Adrenal gland (tissue), 9 donors: ENCODE measurements at regions not wholly inside any gene's neighbourhood (a gene's known extent, or its start where the extent isn't known, plus 50 kb on each side); places are given as distances from the start of the nearest gene placed in this dataset.
"Not testable (repeated sequence)": the region's sequence is repeated elsewhere in the genome, so short reads cannot be mapped to it uniquely, and the experiment has no call there.

Source experiments
- DNase-seq, 7 donors: peaks; one replicate each; pipeline ENCODE4 v3.0.0-alpha.2; 2019 to 2020
- H3K27ac ChIP-seq, 5 donors: fragments of 200-600 bp; sonication (generic) in 4 of 5; 1 replicate in 3 of 5; 2 replicates in 2 of 5; pipeline versions ENCODE4 v1.5.1 to v1.8.0; 2016 to 2020; ENCODE audit warnings: mild to moderate bottlenecking in 1 of 5
- H3K27me3 ChIP-seq: fragments of 200-600 bp; 2 replicates; pipeline ENCODE4 v1.8.0; 2021
- H3K36me3 ChIP-seq, 2 donors: fragments of 200-600 bp; replicated peaks in 1 of 2; 1 replicate in 1 of 2; 2 replicates in 1 of 2; pipeline versions ENCODE4 v1.5.1 to v1.8.0; 2018 to 2022
- H3K4me1 ChIP-seq, 2 donors: fragments of 200-600 bp; replicated peaks in 1 of 2; 1 replicate in 1 of 2; 2 replicates in 1 of 2; pipeline versions ENCODE4 v1.5.1 to v1.8.0; 2018 to 2021
- H3K4me3 ChIP-seq, 4 donors: fragments of 200-600 bp; sonication (generic) in 3 of 4; one replicate each; pipeline ENCODE4 v1.5.1; 2016 to 2018
- H3K9me3 ChIP-seq, 3 donors: fragments of 200-600 bp; sonication (generic) in 1 of 3; replicated peaks in 1 of 3; 1 replicate in 2 of 3; 2 replicates in 1 of 3; pipeline versions ENCODE4 v1.5.1 to v1.8.0; 2016 to 2021
- CTCF ChIP-seq, 6 experiments: fragments of 450-650 bp in 4 of 6; fragments of 200-600 bp in 2 of 6; sonication (generic) in 1 of 6; IDR thresholded peaks; 1 replicate in 5 of 6; 2 replicates in 1 of 6; pipeline versions ENCODE4 v1.5.1 to v1.8.0; 2016 to 2021; ENCODE audit warnings: antibody characterized with exemption in 6 of 6, mild to moderate bottlenecking in 2 of 6, moderate library complexity in 1 of 6
- POLR2A ChIP-seq, 2 donors: fragments of 450-650 bp; IDR thresholded peaks; one replicate each; pipeline ENCODE4 v1.6.1; 2017; ENCODE audit warnings: antibody characterized with exemption in 2 of 2, mild to moderate bottlenecking in 2 of 2, moderate library complexity in 1 of 2
- WGBS, 4 donors: extraction: QIAGEN DNeasy Blood & Tissue Kit in 2 of 4; methylation state at CpG; one replicate each; pipeline versions ENCODE4 v1.1.5 to v1.1.7; 2013 to 2017; 5-methylcytosine and 5-hydroxymethylcytosine counted together
- intact Hi-C, 2 donors: fragments of 100-400 bp; cut with DNase I; formaldehyde crosslinking; loops; one replicate each; pipeline versions ENCODE4 v1.14.1 to v1.15.0; 2022 to 2023
- donor health status: healthy with polysubstance abuse.
- donor health status: Bipolar disorder and iron deficiency.
- donor health status: DM: yes; HTN: yes; CAD: no.
- donor health status: DM: no; HTN: no; CAD: no.
- donor health status: DM: no; HTN: no; CAD: no.

- 80 to 91% (median 88%) methylated on average over 1 of the region's 1 CpG for WGBS, 4 donors
- TF ChIP-seq CTCF (IDR thresholded peaks at IDR 0.05) = no peak
- no peak overlapping the region for H3K4me3 ChIP-seq
- DNase-seq = no peak
- no peaks in the 10 kb centered on the region for H3K4me1 ChIP-seq
- no peaks in the 10 kb centered on the region for H3K36me3 ChIP-seq
- no peaks in the 10 kb centered on the region for H3K27me3 ChIP-seq
- H3K27ac ChIP-seq = no peak overlapping the region
- intact Hi-C loops = no loop called here
- H3K9me3 ChIP-seq = no peaks in the 10 kb centered on the region
Observed at GRCh38 chr20:6339176-6339575, 216.3 kb upstream of the FERMT1 start.

GRCh38 chr20:6333110-6333509 lies 210.3 kb upstream of the FERMT1 start:
- 78 to 97% (median 85%) methylated on average over 4 to 5 of the region's 5 CpGs for WGBS, 4 donors
- no peaks in the 10 kb centered on the region for H3K9me3 ChIP-seq
- no peaks in the 10 kb centered on the region for H3K27me3 ChIP-seq
- no peak for DNase-seq
- intact Hi-C loops = no loop called here
- H3K27ac ChIP-seq = no peak overlapping the region
- no peak overlapping the region for H3K4me3 ChIP-seq
- H3K4me1 ChIP-seq = no peaks in the 10 kb centered on the region
- no peaks in the 10 kb centered on the region for H3K36me3 ChIP-seq
- TF ChIP-seq POLR2A (IDR thresholded peaks at IDR 0.05) = no peak

DNA sequence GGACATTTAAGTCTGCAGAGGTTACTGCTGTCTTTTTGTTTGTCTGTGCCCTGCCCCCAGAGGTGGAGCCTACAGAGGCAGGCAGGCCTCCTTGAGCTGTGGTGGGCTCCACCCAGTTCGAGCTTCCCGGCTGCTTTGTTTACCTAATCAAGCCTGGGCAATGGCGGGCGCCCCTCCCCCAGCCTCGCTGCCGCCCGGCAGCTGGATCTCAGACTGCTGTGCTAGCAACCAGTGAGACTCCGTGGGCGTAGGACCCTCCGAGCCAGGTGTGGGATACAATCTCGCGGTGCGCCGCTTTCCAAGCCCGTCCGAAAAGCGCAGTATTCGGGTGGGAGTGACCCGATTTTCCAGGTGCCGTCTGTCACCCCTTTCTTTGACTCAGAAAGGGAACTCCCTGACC lies 198.4 kb upstream of the FERMT1 start:
- H3K36me3 ChIP-seq, DNase-seq, H3K27me3 ChIP-seq, H3K9me3 ChIP-seq, H3K4me3 ChIP-seq, intact Hi-C loops, H3K27ac ChIP-seq, H3K4me1 ChIP-seq: not testable (repeated sequence)
- 76 to 88% methylated on average over 8 to 17 of the region's 20 CpGs; no CpG with 5 or more reads in 2 of the 4 donors for WGBS, 4 donors

- Histone ChIP-seq H3K27me3 (no peaks in the 10 kb centered on the region), H3K4me3 (no peak overlapping the region), H3K27ac (no peak overlapping the region), H3K36me3 (no peaks in the 10 kb centered on the region), H3K9me3 (peaks cover 0 to 5% (median 0%) of the 10 kb centered on the region in 3 donors), H3K4me1 (no peaks in the 10 kb centered on the region)
- WGBS, 4 donors = 63 to 84% (median 76%) methylated on average over 2 to 4 of the region's 4 CpGs
- intact Hi-C loops = no loop called here
- no peak for DNase-seq
- TF ChIP-seq CTCF (IDR thresholded peaks at IDR 0.05) (no peak), POLR2A (IDR thresholded peaks at IDR 0.05) (no peak)
Observed at GRCh38 chr20:6311841-6312655, 189.2 kb upstream of the FERMT1 start.

DNA sequence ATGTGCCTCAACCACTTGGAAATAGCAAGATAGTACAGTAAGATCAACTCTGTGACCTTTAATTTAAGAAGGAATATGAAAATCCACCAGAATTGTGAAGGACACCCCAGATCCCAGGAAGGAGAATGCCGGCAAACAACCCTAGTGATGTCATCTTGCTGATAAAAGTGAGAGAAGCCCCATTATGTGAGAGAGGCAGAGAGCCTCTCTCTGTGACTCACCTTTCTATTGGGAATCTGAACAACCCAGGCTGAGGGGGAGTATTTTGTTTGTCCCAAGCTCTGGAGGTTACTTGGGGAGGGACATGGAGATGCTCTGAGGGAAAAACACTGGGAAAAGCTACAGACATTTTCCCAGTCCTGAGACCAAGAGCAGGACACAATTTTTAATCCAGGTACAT lies 188.3 kb upstream of the FERMT1 start:
- Histone ChIP-seq H3K4me1 (no peaks in the 10 kb centered on the region), H3K36me3 (no peaks in the 10 kb centered on the region), H3K27ac (no peak overlapping the region), H3K4me3 (no peak overlapping the region), H3K9me3 (peaks cover 0 to 5% (median 0%) of the 10 kb centered on the region in 3 donors), H3K27me3 (no peaks in the 10 kb centered on the region)
- intact Hi-C loops = no loop called here
- no peak for DNase-seq
- no peak for TF ChIP-seq POLR2A (IDR thresholded peaks at IDR 0.05)
- TF ChIP-seq CTCF (IDR thresholded peaks at IDR 0.05) = no peak
- WGBS, 4 donors = 26 to 62% (median 51%) methylated on average over 1 of the region's 1 CpG
